Activated naive CD4-positive, alpha-beta T cell treated with anti-CD3 and anti-CD28 coated beads, Interleukin-2, amount 50 U/mL, for 72 hours (primary cell): ENCODE measurements at regions not wholly inside any gene's neighbourhood (a gene's known extent, or its start where the extent isn't known, plus 50 kb on each side); places are given as distances from the start of the nearest gene placed in this dataset.
"Not testable (repeated sequence)": the region's sequence is repeated elsewhere in the genome, so short reads cannot be mapped to it uniquely, and the experiment has no call there.

Source experiments
- ATAC-seq, 2 donors: fragments of 150-1000 bp; cut with Tn5 transposase; 2 replicates each; pipeline ENCODE4 v1.10.0; 2021; ENCODE audit warnings: mild to moderate bottlenecking in 2 of 2, moderate library complexity in 2 of 2
- DNase-seq, 2 donors: peaks; one replicate each; pipeline ENCODE4 v3.0.0; 2021 to 2022; ENCODE audit warnings: low spot score in 2 of 2
- H3K27ac Mint-ChIP-seq, 2 donors: one replicate each; pipeline ENCODE4 v1.8.0; 2022; ENCODE audit warnings: mild to moderate bottlenecking in 2 of 2, mixed read lengths in 2 of 2
- H3K36me3 Mint-ChIP-seq, 2 donors: one replicate each; pipeline ENCODE4 v1.8.0; 2022; ENCODE audit warnings: mixed read lengths in 2 of 2
- H3K9me3 Mint-ChIP-seq, 2 donors: one replicate each; pipeline ENCODE4 v1.8.0; 2022; ENCODE audit warnings: mixed read lengths in 2 of 2

DNA sequence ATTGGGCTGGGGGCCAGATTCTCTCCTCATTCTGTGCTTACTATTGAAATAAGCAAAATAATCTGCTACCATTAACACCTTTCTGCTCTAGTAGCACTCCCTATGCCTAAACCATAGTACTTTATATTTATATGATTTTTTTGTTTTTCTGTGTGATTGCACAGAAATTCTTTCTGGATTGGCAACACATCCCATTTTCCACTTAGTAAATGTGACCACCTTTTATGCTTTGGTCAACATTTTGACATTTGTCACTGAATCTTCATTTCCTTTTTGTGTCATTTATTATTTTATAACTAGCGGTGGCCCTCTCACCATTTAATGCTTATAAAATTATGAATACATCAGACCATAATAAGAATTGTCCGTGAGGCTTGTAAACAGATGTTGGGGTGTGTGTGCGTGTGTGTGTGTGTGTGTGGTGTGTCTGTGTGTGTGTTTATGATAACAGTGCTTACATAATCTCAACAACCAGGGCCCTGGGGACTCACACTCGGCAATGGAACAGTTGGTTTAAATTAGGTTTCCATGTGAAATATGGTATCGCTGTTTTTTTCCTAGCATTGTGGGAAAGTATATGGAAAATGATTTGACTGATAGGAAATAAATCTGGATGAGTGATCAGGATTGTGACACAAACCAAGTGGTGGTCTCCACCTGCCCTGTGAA lies 138.9 kb downstream of the NOC3L start:
- H3K9me3 Mint-ChIP-seq: no peaks in the 10 kb centered on the region
- H3K36me3 Mint-ChIP-seq: no peaks in the 10 kb centered on the region
- no peak for DNase-seq
- ATAC-seq: no peak
- H3K27ac Mint-ChIP-seq: no peak overlapping the region

GRCh38 chr10:94224656-94225055 lies 138.1 kb downstream of the NOC3L start:
- H3K9me3 Mint-ChIP-seq: no peaks in the 10 kb centered on the region

GRCh38 chr10:94225589-94225988 lies 137.2 kb downstream of the NOC3L start:
- no peaks in the 10 kb centered on the region for H3K9me3 Mint-ChIP-seq
- DNase-seq (no peak), ATAC-seq (no peak)
- H3K27ac Mint-ChIP-seq: no peak overlapping the region
- no peaks in the 10 kb centered on the region for H3K36me3 Mint-ChIP-seq

More at GRCh38 chr10:94224656-94225055, 138.1 kb downstream of the NOC3L start:
- Mint-ChIP-seq H3K27ac (no peak overlapping the region), H3K36me3 (no peaks in the 10 kb centered on the region)
- ATAC-seq (no peak), DNase-seq (no peak)

DNA sequence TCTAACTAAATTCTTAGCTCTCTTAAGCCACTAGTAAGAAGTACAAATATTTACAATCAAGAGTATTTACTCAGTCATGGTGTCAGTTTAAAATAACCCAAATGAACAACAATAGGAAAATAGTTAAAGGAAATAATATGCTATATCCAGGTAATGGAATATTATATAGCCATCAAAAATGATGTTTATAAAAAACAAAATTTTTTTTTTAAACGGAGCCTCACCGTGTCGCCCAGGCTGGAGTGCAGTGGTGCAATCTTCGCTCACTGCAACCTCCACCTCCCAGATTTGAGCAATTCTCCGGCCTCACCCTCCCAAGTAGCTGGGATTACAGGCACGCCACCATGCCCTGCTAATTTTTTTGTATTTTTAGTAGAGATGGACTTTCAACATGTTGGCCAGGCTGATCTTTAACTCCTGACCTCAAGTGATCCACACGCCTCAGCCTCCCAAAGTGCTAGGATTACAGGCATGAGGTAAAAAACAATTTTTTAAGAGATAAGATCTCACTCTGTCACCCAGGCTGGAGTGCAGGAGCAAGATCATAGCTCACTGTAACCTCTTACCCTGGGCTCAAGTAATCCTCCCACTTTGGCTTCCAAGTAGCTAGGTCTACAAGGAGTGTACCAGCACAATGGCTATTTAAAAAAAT lies 132.5 kb downstream of the NOC3L start:
- Mint-ChIP-seq H3K36me3 (no peaks in the 10 kb centered on the region), H3K27ac (no peak overlapping the region), H3K9me3 (no peaks in the 10 kb centered on the region)
- ATAC-seq (no peak), DNase-seq (no peak)

DNA sequence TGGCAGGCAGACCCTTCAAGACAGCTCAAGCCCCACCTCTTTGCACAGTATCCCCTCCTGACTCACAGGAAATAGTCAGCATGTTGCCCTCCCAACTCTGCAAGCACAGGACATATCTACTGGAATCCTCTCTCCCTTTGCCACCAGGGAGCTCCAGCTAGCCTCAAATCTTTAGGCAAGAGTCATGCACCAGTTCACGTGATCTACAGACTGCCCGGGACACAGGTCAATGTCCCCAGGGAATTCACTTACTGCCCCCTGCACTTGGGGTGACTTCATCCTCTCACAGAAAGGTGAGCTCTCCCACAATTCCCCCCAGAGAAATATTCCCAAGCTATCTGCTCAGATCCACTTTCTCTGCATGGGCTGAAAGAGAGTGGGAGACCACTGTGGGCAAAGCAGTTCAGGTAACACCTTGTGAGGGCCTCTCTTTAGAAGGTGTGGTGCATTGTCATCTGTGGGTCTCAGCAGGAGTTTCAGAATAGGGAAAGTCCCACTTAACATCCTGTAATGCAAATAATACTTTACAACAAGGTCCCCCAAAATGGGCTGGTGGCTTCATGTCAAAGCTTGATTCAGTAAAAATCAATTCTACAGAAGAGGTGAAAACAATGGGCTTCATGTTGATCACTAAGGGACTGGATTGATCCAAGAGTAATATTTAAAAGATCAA lies 129.9 kb downstream of the NOC3L start:
- H3K27ac Mint-ChIP-seq: no peak overlapping the region
- no peaks in the 10 kb centered on the region for H3K36me3 Mint-ChIP-seq
- no peak for DNase-seq
- H3K9me3 Mint-ChIP-seq: no peaks in the 10 kb centered on the region
- ATAC-seq: no peak

- Mint-ChIP-seq H3K9me3 (no peaks in the 10 kb centered on the region), H3K27ac (no peak overlapping the region)
- ATAC-seq: no peak
Observed at GRCh38 chr10:94235461-94235860, 127.3 kb downstream of the NOC3L start.

GRCh38 chr10:94238006-94238617 lies 124.6 kb downstream of the NOC3L start:
- ATAC-seq: no peak
- H3K27ac Mint-ChIP-seq: no peak overlapping the region
- no peaks in the 10 kb centered on the region for H3K9me3 Mint-ChIP-seq
- H3K36me3 Mint-ChIP-seq: no peaks in the 10 kb centered on the region
- no peak for DNase-seq

More at GRCh38 chr10:94235461-94235860, 127.3 kb downstream of the NOC3L start:
- DNase-seq: no peak
- no peaks in the 10 kb centered on the region for H3K36me3 Mint-ChIP-seq

- Mint-ChIP-seq H3K27ac (no peak overlapping the region), H3K36me3 (no peaks in the 10 kb centered on the region), H3K9me3 (no peaks in the 10 kb centered on the region)
- ATAC-seq (no peak), DNase-seq (no peak)
Observed at GRCh38 chr10:94239696-94240095, 123.0 kb downstream of the NOC3L start.

- ATAC-seq: no peak
- no peak overlapping the region for H3K27ac Mint-ChIP-seq
- no peak for DNase-seq
- no peaks in the 10 kb centered on the region for H3K9me3 Mint-ChIP-seq
- H3K36me3 Mint-ChIP-seq: no peaks in the 10 kb centered on the region
Observed at GRCh38 chr10:94240491-94240890, 122.2 kb downstream of the NOC3L start.

DNA sequence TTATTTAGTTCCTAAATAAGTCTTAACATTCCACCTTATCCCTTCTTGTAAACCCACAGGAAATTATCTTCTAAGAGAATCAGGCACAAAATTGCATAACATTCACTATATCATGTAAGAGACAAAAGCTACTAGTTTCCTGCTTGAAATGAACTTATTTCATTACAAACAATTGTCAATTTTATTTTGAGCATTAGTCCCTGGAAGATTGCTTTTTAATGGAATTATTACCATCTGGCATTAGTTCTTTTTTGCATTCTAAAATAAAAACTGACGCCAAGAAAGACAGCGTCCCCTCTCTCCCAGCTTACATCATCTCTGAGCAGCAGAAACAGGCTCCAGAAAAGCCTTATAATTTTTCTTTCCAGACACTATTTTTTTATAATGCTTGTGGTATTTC lies 121.8 kb downstream of the NOC3L start:
- ATAC-seq (no peak), DNase-seq (no peak)
- Mint-ChIP-seq H3K36me3 (no peaks in the 10 kb centered on the region), H3K27ac (no peak overlapping the region), H3K9me3 (no peaks in the 10 kb centered on the region)

- DNase-seq (no peak), ATAC-seq (no peak)
- H3K36me3 Mint-ChIP-seq: no peaks in the 10 kb centered on the region
Observed at GRCh38 chr10:94251098-94251497, 111.6 kb downstream of the NOC3L start.

DNA sequence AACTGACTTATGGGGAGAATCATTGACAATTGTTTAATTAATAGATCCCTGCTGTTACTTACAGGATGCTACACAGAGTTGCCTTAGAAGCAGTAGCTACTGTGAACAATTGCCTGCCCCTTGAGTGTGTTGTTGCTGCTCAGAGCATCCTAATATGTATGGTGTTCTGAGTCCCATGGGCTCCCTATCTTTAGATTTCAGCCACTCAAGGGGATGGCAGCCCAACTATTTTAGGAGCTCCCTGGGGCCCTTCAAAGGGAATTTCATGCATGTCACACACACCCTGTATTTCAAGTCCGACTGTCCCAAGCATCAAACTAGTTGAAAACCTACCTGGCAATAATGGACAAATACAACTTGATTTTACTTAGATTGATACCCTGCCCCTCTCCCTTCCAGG lies 111.2 kb downstream of the NOC3L start:
- H3K9me3 Mint-ChIP-seq: no peaks in the 10 kb centered on the region
- H3K36me3 Mint-ChIP-seq: no peaks in the 10 kb centered on the region
- no peak for DNase-seq
- H3K27ac Mint-ChIP-seq: no peak overlapping the region
- no peak for ATAC-seq

More at GRCh38 chr10:94251098-94251497, 111.6 kb downstream of the NOC3L start:
- H3K9me3 Mint-ChIP-seq: no peaks in the 10 kb centered on the region
- no peak overlapping the region for H3K27ac Mint-ChIP-seq

DNA sequence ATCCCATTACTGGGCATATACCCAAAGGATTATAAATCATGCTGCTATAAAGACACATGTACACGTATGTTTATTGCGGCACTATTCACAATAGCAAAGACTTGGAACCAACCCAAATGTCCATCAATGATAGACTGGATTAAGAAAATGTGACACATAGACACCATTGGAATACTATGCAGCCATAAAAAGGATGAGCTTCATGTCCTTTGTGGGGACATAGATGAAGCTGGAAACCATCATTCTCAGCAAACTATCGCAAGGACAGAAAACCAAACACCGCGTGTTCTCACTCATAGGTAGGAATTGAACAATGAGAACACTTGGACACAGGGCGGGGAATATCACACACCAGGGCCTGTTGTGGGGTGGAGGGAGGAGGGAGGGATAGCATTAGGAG lies 105.3 kb downstream of the NOC3L start:
- H3K9me3 Mint-ChIP-seq, ATAC-seq, H3K36me3 Mint-ChIP-seq, H3K27ac Mint-ChIP-seq, DNase-seq: not testable (repeated sequence)

- no peak overlapping the region for H3K27ac Mint-ChIP-seq
- H3K9me3 Mint-ChIP-seq: no peaks in the 10 kb centered on the region
- ATAC-seq: no peak
- no peak for DNase-seq
- no peaks in the 10 kb centered on the region for H3K36me3 Mint-ChIP-seq
Observed at GRCh38 chr10:94260455-94260854, 102.3 kb downstream of the NOC3L start.

GRCh38 chr10:94264085-94264484 lies 98.7 kb downstream of the NOC3L start:
- H3K9me3 Mint-ChIP-seq: no peaks in the 10 kb centered on the region
- DNase-seq (no peak), ATAC-seq (no peak)
- no peaks in the 10 kb centered on the region for H3K36me3 Mint-ChIP-seq
- H3K27ac Mint-ChIP-seq: no peak overlapping the region

DNA sequence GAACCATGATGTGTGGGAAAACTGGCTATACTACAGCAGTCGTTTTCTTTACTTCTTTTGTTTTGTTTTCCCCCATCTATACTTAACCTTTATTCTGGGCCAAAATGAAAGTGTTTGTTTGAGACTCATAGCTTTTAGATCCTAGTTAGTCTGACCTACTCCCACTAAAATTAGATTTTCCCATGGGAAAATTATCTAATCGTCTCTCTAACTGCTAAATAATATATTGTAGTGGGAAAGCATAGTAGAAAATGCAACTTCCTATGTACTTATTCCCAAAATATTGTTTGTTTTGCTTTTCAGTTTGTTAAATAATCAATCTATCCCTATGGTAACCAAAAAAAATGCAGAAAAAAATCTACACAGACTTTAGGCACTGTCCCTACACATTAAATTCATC lies 96.6 kb downstream of the NOC3L start:
- DNase-seq: no peak
- Mint-ChIP-seq H3K27ac (no peak overlapping the region), H3K9me3 (peaks cover 0 to 3% of the 10 kb centered on the region in 2 donors), H3K36me3 (peaks cover 0 to 4% of the 10 kb centered on the region in 2 donors)
- ATAC-seq: no peak

- H3K9me3 Mint-ChIP-seq: peaks cover 0 to 4% of the 10 kb centered on the region in 2 donors
- no peak for DNase-seq
- H3K36me3 Mint-ChIP-seq: peaks cover 0 to 6% of the 10 kb centered on the region in 2 donors
- no peak for ATAC-seq
- no peak overlapping the region for H3K27ac Mint-ChIP-seq
Observed at GRCh38 chr10:94268652-94269051, 94.1 kb downstream of the NOC3L start.
